GM23248 (cell line): ENCODE measurements at regions not wholly inside any gene's neighbourhood (a gene's known extent, or its start where the extent isn't known, plus 50 kb on each side); places are given as distances from the start of the nearest gene placed in this dataset.

Source experiments
- EZH2 ChIP-seq: fragments of 200-600 bp; sonication (generic); IDR thresholded peaks from 2 replicates; pipeline ENCODE4 v1.6.1; 2018; ENCODE audit warnings: antibody characterized with exemption, mild to moderate bottlenecking; ENCODE audit not compliant: insufficient read depth, poor library complexity, severe bottlenecking
- EZH2phosphoT487 ChIP-seq: fragments of 200-600 bp; sonication (generic); IDR thresholded peaks from 2 replicates; pipeline ENCODE4 v1.6.1; 2018; ENCODE audit warnings: antibody characterized with exemption, moderate library complexity, mild to moderate bottlenecking, low read depth; ENCODE audit not compliant: insufficient read depth

DNA sequence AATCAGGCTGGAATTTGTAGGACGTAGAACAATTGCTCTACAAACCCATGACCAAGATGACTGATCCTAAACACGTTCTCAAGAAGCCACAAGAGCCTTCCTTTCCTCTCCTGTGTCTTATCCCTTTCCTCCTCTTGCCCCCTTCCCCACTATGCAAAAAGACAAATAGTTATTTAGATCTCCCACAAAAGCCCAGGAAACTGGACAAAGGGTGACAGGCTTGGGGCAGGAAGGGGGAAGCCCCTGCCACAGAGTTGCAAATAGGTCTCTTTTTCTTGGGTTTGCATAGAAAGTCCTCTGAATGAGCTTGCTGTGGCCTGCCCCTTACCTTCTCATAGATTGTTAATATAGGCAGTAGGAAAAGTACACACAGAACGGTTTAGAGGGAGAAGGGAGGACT lies 377.1 kb upstream of the BTBD3 start:
- TF ChIP-seq EZH2, result no peak
- TF ChIP-seq EZH2phosphoT487, result no peak
